22Rv1 (cell line): ENCODE measurements at regions not wholly inside any gene's neighbourhood (a gene's known extent, or its start where the extent isn't known, plus 50 kb on each side); places are given as distances from the start of the nearest gene placed in this dataset.
A peak's percentile ranks its signal among the peaks of the same experiment; 100 is the strongest.

Source experiments
- H3K27ac ChIP-seq: fragments of 450-650 bp; 2 replicates; pipeline ENCODE4 v1.5.1; 2017
- ZFX ChIP-seq: fragments of 450-650 bp; IDR thresholded peaks from 2 replicates; pipeline ENCODE4 v1.6.1; 2017; ENCODE audit warnings: antibody characterized with exemption, borderline replicate concordance
- TF ChIP-seq, protein P1 (sequence below): fragments of 450-650 bp; IDR thresholded peaks from 2 replicates; pipeline ENCODE4 v1.5.1; 2017; ENCODE audit warnings: mild to moderate bottlenecking

- H3K27ac ChIP-seq: no peak overlapping the region
- TF ChIP-seq, protein P1, sequence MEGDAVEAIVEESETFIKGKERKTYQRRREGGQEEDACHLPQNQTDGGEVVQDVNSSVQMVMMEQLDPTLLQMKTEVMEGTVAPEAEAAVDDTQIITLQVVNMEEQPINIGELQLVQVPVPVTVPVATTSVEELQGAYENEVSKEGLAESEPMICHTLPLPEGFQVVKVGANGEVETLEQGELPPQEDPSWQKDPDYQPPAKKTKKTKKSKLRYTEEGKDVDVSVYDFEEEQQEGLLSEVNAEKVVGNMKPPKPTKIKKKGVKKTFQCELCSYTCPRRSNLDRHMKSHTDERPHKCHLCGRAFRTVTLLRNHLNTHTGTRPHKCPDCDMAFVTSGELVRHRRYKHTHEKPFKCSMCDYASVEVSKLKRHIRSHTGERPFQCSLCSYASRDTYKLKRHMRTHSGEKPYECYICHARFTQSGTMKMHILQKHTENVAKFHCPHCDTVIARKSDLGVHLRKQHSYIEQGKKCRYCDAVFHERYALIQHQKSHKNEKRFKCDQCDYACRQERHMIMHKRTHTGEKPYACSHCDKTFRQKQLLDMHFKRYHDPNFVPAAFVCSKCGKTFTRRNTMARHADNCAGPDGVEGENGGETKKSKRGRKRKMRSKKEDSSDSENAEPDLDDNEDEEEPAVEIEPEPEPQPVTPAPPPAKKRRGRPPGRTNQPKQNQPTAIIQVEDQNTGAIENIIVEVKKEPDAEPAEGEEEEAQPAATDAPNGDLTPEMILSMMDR: no peak
- no peak for TF ChIP-seq ZFX
Observed at GRCh38 chr1:177620636-177621190, 349.1 kb downstream of the SEC16B start.

DNA sequence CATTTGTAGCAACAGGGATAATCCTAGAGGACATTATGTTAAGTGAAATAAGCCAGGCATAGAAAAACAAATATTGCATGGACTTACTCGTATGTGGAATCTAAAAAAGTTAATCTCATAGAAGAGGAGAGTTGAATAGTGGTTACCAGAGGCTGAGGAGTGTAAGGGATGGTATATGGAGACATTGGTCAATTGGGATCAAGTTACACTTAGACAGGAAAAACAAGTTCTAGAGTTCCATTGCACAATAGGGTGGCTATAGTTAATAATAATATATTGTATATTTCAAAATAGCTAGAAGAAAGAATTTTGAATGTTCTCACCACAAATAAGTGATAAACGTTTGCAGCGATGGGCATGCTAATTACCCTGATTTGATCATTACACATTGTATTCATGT is 354.6 kb downstream of the SEC16B start:
- TF ChIP-seq ZFX: no peak
- TF ChIP-seq, protein P1: no peak
- no peak overlapping the region for H3K27ac ChIP-seq

- no peak for TF ChIP-seq ZFX
- TF ChIP-seq, protein P1: no peak
- H3K27ac ChIP-seq: 0 out of 2 replicates have a peak overlapping the region, but pooled peaks have one; percentile 9
Observed at GRCh38 chr1:177611402-177611801, 358.5 kb downstream of the SEC16B start.

DNA sequence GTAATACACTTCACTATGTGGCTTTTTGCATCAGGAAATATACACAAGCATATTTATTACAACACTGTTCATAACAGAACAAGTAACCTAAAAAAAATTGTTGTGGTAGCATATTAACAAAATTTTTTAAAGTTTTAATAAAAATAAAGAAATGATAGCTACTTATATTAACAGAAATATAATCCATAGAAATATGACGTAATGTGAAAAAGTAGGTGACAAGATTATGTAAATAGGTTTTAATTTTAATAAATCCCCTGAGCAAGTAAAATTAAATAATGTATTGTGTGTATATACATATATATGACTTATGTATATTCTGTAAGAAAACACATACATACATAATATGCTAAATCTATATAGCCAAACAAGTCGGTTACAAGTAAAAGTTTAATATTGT is 359.9 kb downstream of the SEC16B start:
- TF ChIP-seq, protein P1: no peak
- TF ChIP-seq ZFX: no peak
- H3K27ac ChIP-seq: no peak overlapping the region

DNA sequence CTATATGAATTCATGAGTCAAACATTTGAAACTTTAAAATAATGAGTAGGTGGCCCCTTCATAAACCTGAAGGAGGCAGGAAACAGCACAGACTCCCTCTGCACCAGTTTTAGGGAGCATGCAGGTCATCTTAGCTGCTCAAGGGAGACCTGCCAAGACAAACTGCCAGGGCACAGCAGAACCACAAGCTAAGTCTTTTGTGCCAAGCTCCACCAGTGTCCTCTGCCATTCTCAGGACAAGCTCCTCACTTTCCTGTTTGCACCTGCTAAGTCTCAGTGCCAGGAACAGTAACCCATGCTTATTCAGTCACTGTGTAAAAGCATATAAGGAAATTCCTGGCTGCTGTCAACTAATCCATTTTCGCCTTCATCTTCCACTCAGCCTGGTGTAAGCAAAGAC is 368.9 kb downstream of the SEC16B start:
- H3K27ac ChIP-seq: no peak overlapping the region
- TF ChIP-seq, protein P1: no peak
- no peak for TF ChIP-seq ZFX

GRCh38 chr1:177600321-177600720 is 369.5 kb downstream of the SEC16B start:
- no peak overlapping the region for H3K27ac ChIP-seq
- TF ChIP-seq ZFX: no peak

DNA sequence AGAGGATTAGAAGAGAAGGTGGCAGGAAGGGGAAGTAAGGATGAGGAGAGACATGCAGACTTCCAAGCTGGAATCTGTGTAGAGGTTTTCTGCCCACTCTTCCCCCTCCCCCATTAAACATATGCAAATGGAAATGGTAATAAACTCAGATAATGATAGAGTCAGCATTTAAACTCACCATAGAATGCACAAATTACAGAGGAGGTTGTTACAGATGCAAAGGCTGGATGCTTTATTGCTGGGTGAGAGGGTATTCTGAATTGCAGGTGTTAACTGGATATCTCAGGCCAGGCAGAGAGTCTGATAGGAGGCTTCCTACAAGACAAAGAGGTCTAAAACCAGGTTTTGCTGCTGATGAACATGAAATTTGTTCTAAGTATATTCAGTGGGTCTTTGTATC is 372.5 kb downstream of the SEC16B start:
- H3K27ac ChIP-seq: no peak overlapping the region
- TF ChIP-seq ZFX: no peak
- TF ChIP-seq, protein P1: no peak

DNA sequence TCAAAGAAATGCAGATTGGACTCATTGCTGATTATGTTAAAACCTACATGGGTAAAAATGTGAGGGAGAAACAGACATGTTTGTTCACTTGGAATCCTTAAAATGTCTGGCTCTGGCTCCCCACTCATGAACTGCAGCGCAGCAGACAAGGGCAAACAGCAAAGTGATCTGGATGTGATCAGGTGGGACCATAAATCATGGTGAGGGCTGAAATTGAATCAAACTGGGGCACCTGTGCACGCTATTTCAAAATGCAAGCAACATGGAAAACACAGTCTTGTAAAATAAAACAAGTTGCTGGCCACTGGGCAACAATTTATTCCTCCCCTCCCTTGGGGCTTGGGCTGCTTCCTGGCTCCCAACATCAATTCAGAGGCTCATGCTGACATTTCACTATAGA is 373.4 kb downstream of the SEC16B start:
- H3K27ac ChIP-seq: no peak overlapping the region
- no peak for TF ChIP-seq ZFX
- TF ChIP-seq, protein P1: no peak
